Gastroesophageal sphincter (tissue), 3 donors: ENCODE measurements at regions not wholly inside any gene's neighbourhood (a gene's known extent, or its start where the extent isn't known, plus 50 kb on each side); places are given as distances from the start of the nearest gene placed in this dataset.

Source experiments
- CTCF ChIP-seq, 4 experiments: fragments of 200-600 bp in 2 of 4; fragments of 450-650 bp in 2 of 4; sonication (generic) in 1 of 4; IDR thresholded peaks; one replicate each; pipeline ENCODE4 v1.5.1; 2017 to 2019; ENCODE audit warnings: antibody characterized with exemption in 4 of 4, mild to moderate bottlenecking in 2 of 4, moderate library complexity in 2 of 4
- EP300 ChIP-seq: sonication (generic); formaldehyde crosslinking; IDR thresholded peaks from one replicate; pipeline ENCODE4 v1.6.1; 2017; ENCODE audit warnings: antibody characterized with exemption, mild to moderate bottlenecking
- POLR2A ChIP-seq, 2 donors: fragments of 450-650 bp; IDR thresholded peaks; one replicate each; pipeline ENCODE4 v1.6.1; 2017; ENCODE audit warnings: antibody characterized with exemption in 2 of 2, mild to moderate bottlenecking in 2 of 2, moderate library complexity in 1 of 2
- POLR2AphosphoS5 ChIP-seq: sonication (generic); formaldehyde crosslinking; IDR thresholded peaks from one replicate; pipeline ENCODE4 v1.6.1; 2017; ENCODE audit warnings: antibody characterized with exemption

GRCh38 chr12:19021240-19021639, 108.3 kb upstream of the PLEKHA5 start:
- TF ChIP-seq POLR2A (IDR thresholded peaks at IDR 0.05) (no peak), CTCF (IDR thresholded peaks at IDR 0.05) (no peak), POLR2AphosphoS5 (no peak), EP300 (no peak)
